Activated effector memory CD4-positive, alpha-beta T cell treated with anti-CD3 and anti-CD28 coated beads, Interleukin-2, amount 50 U/mL, for 16 hours (primary cell): ENCODE measurements at regions not wholly inside any gene's neighbourhood (a gene's known extent, or its start where the extent isn't known, plus 50 kb on each side); places are given as distances from the start of the nearest gene placed in this dataset.

Experiments
- DNase-seq: peaks from one replicate; pipeline ENCODE4 v3.0.0-alpha.2; 2020

GRCh38 chr2:81576713-81577112 lies 1272.2 kb upstream of the LRRTM1 start:
- DNase-seq = no peak

- no peak for DNase-seq
Measured at GRCh38 chr2:81551040-81551634, 1246.6 kb upstream of the LRRTM1 start.

GRCh38 chr2:81550277-81550676 lies 1245.7 kb upstream of the LRRTM1 start:
- DNase-seq = no peak

GRCh38 chr2:81549646-81550045 lies 1245.1 kb upstream of the LRRTM1 start:
- no peak for DNase-seq

GRCh38 chr2:81545626-81546025 lies 1241.1 kb upstream of the LRRTM1 start:
- no peak for DNase-seq

GRCh38 chr2:81542119-81542518 lies 1237.6 kb upstream of the LRRTM1 start:
- no peak for DNase-seq

GRCh38 chr2:81529944-81530343 lies 1225.4 kb upstream of the LRRTM1 start:
- DNase-seq = no peak

- no peak for DNase-seq
Measured at GRCh38 chr2:81528852-81529480, 1224.4 kb upstream of the LRRTM1 start.

GRCh38 chr2:81523344-81523743 lies 1218.8 kb upstream of the LRRTM1 start:
- no peak for DNase-seq

GRCh38 chr2:81513328-81513727 lies 1208.8 kb upstream of the LRRTM1 start:
- no peak for DNase-seq

GRCh38 chr2:81505586-81505985 lies 1201.0 kb upstream of the LRRTM1 start:
- DNase-seq = no peak

- DNase-seq = no peak
Measured at GRCh38 chr2:81495556-81495955, 1191.0 kb upstream of the LRRTM1 start.

- no peak for DNase-seq
Measured at GRCh38 chr2:81483254-81483653, 1178.7 kb upstream of the LRRTM1 start.

GRCh38 chr2:81481994-81482368 lies 1177.4 kb upstream of the LRRTM1 start:
- no peak for DNase-seq

- no peak for DNase-seq
Measured at GRCh38 chr2:81481242-81481993, 1176.9 kb upstream of the LRRTM1 start.

- DNase-seq = peak; percentile 55
Measured at GRCh38 chr2:81467096-81467495, 1162.5 kb upstream of the LRRTM1 start.

- no peak for DNase-seq
Measured at GRCh38 chr2:81462420-81462819, 1157.9 kb upstream of the LRRTM1 start.

GRCh38 chr2:81445176-81445575 lies 1140.6 kb upstream of the LRRTM1 start:
- no peak for DNase-seq

GRCh38 chr2:81437456-81438000 lies 1133.0 kb upstream of the LRRTM1 start:
- DNase-seq = no peak

GRCh38 chr2:81436256-81436655 lies 1131.7 kb upstream of the LRRTM1 start:
- DNase-seq = no peak

- DNase-seq = no peak
Measured at GRCh38 chr2:81412681-81413080, 1108.1 kb upstream of the LRRTM1 start.

- DNase-seq = no peak
Measured at GRCh38 chr2:81403508-81403907, 1099.0 kb upstream of the LRRTM1 start.

GRCh38 chr2:81396417-81397019 lies 1092.0 kb upstream of the LRRTM1 start:
- DNase-seq = no peak

- no peak for DNase-seq
Measured at GRCh38 chr2:81395746-81396145, 1091.2 kb upstream of the LRRTM1 start.
